ENCODE measurements at regions not wholly inside any gene's neighbourhood (a gene's known extent, or its start where the extent isn't known, plus 50 kb on each side); places are given as distances from the start of the nearest gene placed in this dataset.

GRCh38 chr1:235015291-235015985 lies 113.2 kb downstream of the TOMM20 start:
- FAIRE-seq (no peak), DNase-seq (ENCODE audit: low read depth, low spot score) (no peak)
- H3K27me3 ChIP-seq (ENCODE audit: control insufficient read depth, extremely low read depth, insufficient read depth, low read length) = no peaks in the 10 kb centered on the region
- H2AFZ ChIP-seq (ENCODE audit: control insufficient read depth, low read length) = no peak overlapping the region
- H3K4me1 ChIP-seq (ENCODE audit: control insufficient read depth, extremely low read depth, insufficient read depth, low read length) = peaks cover 52% of the 10 kb centered on the region
- H3K9me3 ChIP-seq (ENCODE audit: control insufficient read depth, low read depth, low read length) = no peaks in the 10 kb centered on the region
- no peak overlapping the region for H3K9ac ChIP-seq (ENCODE audit: control insufficient read depth, extremely low read depth, insufficient read depth, low read length)
- TF ChIP-seq EZH2 (IDR thresholded peaks at IDR 0.05; ENCODE audit: low read length) = no peak
- TF ChIP-seq, protein P1, sequence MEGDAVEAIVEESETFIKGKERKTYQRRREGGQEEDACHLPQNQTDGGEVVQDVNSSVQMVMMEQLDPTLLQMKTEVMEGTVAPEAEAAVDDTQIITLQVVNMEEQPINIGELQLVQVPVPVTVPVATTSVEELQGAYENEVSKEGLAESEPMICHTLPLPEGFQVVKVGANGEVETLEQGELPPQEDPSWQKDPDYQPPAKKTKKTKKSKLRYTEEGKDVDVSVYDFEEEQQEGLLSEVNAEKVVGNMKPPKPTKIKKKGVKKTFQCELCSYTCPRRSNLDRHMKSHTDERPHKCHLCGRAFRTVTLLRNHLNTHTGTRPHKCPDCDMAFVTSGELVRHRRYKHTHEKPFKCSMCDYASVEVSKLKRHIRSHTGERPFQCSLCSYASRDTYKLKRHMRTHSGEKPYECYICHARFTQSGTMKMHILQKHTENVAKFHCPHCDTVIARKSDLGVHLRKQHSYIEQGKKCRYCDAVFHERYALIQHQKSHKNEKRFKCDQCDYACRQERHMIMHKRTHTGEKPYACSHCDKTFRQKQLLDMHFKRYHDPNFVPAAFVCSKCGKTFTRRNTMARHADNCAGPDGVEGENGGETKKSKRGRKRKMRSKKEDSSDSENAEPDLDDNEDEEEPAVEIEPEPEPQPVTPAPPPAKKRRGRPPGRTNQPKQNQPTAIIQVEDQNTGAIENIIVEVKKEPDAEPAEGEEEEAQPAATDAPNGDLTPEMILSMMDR (optimal IDR thresholded peaks at IDR 0.05 in 1 of 3, IDR thresholded peaks at IDR 0.05 in 1 of 3, conservative IDR thresholded peaks at IDR 0.05 in 1 of 3; ENCODE audit: extremely low read depth in 1 of 3, insufficient read depth in 2 of 3, low read length in 3 of 3) = no peak
- H3K4me3 ChIP-seq (ENCODE audit: control insufficient read depth in 2 of 3, extremely low read depth in 1 of 3, insufficient read depth in 2 of 3, low read depth in 1 of 3, low read length in 3 of 3) = no peak overlapping the region
- no peaks in the 10 kb centered on the region for H4K20me1 ChIP-seq (ENCODE audit: control insufficient read depth, extremely low read depth, insufficient read depth, low read length)
- dilution Hi-C loops (cut with MboI; ENCODE audit: extremely low pct_ligation_motif_present, low sequenced_read_pairs) = no loop called here
- no peak overlapping the region for H3K27ac ChIP-seq (ENCODE audit: control insufficient read depth, insufficient read depth, low read length)
- no peak overlapping the region for H3K4me2 ChIP-seq (ENCODE audit: control insufficient read depth, extremely low read depth, insufficient read depth, low read depth, low read length)
- no peaks in the 10 kb centered on the region for H3K9me1 ChIP-seq (ENCODE audit: control insufficient read depth, extremely low read depth, insufficient read depth, low read length)
- H3K36me3 ChIP-seq (ENCODE audit: control insufficient read depth in 2 of 2, extremely low read depth in 1 of 2, insufficient read depth in 2 of 2, low read length in 2 of 2) = no peaks in the 10 kb centered on the region
- H3K79me2 ChIP-seq (ENCODE audit: control insufficient read depth, insufficient read depth, low read length) = no peaks in the 10 kb centered on the region

- Histone ChIP-seq H3K79me2 (ENCODE audit: control insufficient read depth, insufficient read depth, low read length) (no peaks in the 10 kb centered on the region), H3K4me1 (ENCODE audit: control insufficient read depth, extremely low read depth, insufficient read depth, low read length) (peaks cover 52% of the 10 kb centered on the region), H3K9me3 (ENCODE audit: control insufficient read depth, low read depth, low read length) (no peaks in the 10 kb centered on the region), H3K36me3 (ENCODE audit: control insufficient read depth in 2 of 2, extremely low read depth in 1 of 2, insufficient read depth in 2 of 2, low read length in 2 of 2) (no peaks in the 10 kb centered on the region), H3K9ac (ENCODE audit: control insufficient read depth, extremely low read depth, insufficient read depth, low read length) (no peak overlapping the region), H3K27me3 (ENCODE audit: control insufficient read depth, extremely low read depth, insufficient read depth, low read length) (no peaks in the 10 kb centered on the region), H2AFZ (ENCODE audit: control insufficient read depth, low read length) (no peak overlapping the region), H3K4me3 (ENCODE audit: control insufficient read depth in 2 of 3, extremely low read depth in 1 of 3, insufficient read depth in 2 of 3, low read depth in 1 of 3, low read length in 3 of 3) (no peak overlapping the region), H3K4me2 (ENCODE audit: control insufficient read depth, extremely low read depth, insufficient read depth, low read depth, low read length) (no peak overlapping the region), H3K27ac (ENCODE audit: control insufficient read depth, insufficient read depth, low read length) (no peak overlapping the region), H4K20me1 (ENCODE audit: control insufficient read depth, extremely low read depth, insufficient read depth, low read length) (no peaks in the 10 kb centered on the region), H3K9me1 (ENCODE audit: control insufficient read depth, extremely low read depth, insufficient read depth, low read length) (no peaks in the 10 kb centered on the region)
- FAIRE-seq (no peak), DNase-seq (ENCODE audit: low read depth, low spot score) (no peak)
- dilution Hi-C loops (cut with MboI; ENCODE audit: extremely low pct_ligation_motif_present, low sequenced_read_pairs) = no loop called here
- TF ChIP-seq, protein P1 (optimal IDR thresholded peaks at IDR 0.05 in 1 of 3, IDR thresholded peaks at IDR 0.05 in 1 of 3, conservative IDR thresholded peaks at IDR 0.05 in 1 of 3; ENCODE audit: extremely low read depth in 1 of 3, insufficient read depth in 2 of 3, low read length in 3 of 3) = no peak
- TF ChIP-seq EZH2 (IDR thresholded peaks at IDR 0.05; ENCODE audit: low read length) = no peak
Measured at GRCh38 chr1:235014756-235015155, 113.9 kb downstream of the TOMM20 start.
